GM18502 (cell line): ENCODE measurements at regions not wholly inside any gene's neighbourhood (a gene's known extent, or its start where the extent isn't known, plus 50 kb on each side); places are given as distances from the start of the nearest gene placed in this dataset.

ENCODE experiments used
- ATAC-seq: cut with Tn5 transposase; IDR thresholded peaks from one replicate; pipeline ENCODE4 v1.9.1; 2021; ENCODE audit warnings: mild to moderate bottlenecking; ENCODE audit not compliant: unreplicated experiment, poor library complexity

- no peak for ATAC-seq
These were observed 206.2 kb upstream of the COPS8 start for GRCh38 chr2:236879416-236879963.

DNA sequence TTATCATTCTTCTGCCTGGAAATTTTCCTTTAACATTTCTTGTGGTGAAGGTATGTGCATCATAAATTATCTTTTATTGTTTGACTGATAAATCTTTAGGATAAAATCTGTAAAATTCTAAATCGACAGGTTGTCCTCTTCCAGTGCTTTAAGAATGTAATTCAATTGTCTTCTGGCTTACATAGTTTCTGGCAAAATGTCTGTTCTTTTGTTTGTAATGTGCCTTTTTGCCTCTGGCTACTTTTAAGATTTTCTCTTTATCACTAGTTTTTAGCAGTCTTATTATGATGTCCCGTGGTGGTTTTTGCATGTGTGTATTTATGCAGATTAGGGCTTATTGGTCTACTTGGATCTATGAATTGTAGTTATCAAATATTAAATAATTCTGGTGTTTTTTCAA lies 203.6 kb upstream of the COPS8 start:
- ATAC-seq, result no peak

- ATAC-seq, result no peak
These were observed 202.8 kb upstream of the COPS8 start for GRCh38 chr2:236882930-236883329.

- no peak for ATAC-seq
These were observed 201.9 kb upstream of the COPS8 start for GRCh38 chr2:236883819-236884218.

- no peak for ATAC-seq
These were observed 201.0 kb upstream of the COPS8 start for GRCh38 chr2:236884569-236885175.

- ATAC-seq, result no peak
These were observed 199.2 kb upstream of the COPS8 start for GRCh38 chr2:236886456-236886855.

DNA sequence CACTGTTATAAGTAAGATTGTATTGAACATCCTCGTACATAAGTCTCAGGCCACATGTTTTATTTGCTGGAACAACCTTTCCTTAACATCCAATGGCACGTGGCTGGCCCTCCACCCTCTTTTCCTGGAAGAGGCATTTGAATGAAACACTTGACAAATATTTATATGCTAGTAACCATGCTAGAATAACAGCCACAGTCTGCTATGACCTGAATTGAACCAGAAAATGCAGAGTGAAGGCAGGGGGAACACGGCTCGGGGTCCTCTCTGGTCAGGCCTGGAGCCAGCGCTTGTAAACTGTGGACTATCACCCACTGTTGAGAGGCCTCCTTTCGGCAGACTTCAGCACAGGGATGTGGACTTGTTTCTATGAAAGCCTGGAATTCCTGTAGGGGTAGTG lies 198.2 kb upstream of the COPS8 start:
- ATAC-seq, result no peak

GRCh38 chr2:236887953-236888793 lies 197.5 kb upstream of the COPS8 start:
- ATAC-seq, result no peak

- ATAC-seq, result no peak
These were observed 196.6 kb upstream of the COPS8 start for GRCh38 chr2:236888794-236889780.

DNA sequence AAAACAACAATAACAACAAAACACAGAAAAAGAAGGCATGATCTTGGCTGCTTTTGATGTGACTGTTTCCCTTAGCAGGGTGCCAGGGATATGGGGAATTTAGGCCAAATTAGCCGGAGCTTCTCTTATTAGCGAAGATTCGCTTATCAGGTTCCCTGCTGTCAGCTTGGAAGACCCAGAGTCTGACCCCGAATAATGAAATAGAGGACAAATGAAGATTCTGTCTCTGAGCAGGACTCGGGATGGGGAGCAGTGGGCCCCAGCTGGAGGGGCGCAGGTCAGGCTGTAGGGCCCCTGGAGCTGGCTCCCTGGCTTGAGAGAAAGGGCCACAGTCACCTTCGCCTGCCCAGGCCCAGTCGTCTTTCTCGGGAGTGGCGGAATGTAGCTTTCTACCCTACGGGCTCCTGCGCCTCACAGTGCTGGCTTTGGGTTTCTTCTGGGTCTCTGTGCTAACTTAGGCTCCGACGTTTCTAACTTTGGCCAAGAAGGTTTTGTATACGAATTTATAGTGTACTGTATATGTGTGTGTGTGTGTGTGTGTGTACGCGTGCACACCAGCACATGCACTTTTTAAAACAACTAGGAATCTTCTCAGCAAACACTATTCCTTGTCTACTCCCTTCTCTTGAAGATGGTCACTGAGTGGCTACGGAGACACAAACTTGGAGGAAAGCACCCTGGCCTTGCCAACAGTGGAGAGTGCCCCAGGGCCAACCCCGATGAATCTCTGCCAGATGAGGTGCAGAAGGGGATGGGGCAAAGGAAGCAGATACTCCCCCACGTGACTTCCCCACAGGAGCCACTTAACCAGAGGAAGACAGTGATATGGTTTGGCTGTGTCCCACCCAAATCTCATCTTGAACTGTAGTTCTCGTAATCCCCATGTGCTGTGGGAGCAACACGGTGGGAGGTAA lies 195.6 kb upstream of the COPS8 start:
- ATAC-seq, result no peak

DNA sequence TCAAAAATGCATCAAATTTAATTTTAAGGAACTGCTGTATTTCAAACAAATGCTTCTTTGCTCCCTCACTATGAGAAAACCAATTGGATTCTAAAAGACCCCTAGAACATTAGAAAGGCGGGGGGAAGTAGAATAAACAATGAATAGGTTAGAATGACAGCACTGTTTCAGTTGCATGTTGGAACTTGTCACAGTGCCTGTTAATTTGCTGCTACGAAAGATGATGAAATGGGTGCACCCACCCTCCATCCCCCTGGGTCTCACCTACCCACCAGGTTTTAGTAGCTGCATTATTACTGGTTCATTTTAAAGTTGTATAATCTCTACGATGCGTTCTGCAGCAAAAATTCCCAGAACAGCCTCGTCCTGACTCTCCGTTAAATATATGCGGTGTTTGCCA lies 193.0 kb upstream of the COPS8 start:
- no peak for ATAC-seq

- no peak for ATAC-seq
These were observed 190.9 kb upstream of the COPS8 start for GRCh38 chr2:236894791-236895190.

- no peak for ATAC-seq
These were observed 190.2 kb upstream of the COPS8 start for GRCh38 chr2:236895497-236895896.

- no peak for ATAC-seq
These were observed 189.0 kb upstream of the COPS8 start for GRCh38 chr2:236896688-236897087.

DNA sequence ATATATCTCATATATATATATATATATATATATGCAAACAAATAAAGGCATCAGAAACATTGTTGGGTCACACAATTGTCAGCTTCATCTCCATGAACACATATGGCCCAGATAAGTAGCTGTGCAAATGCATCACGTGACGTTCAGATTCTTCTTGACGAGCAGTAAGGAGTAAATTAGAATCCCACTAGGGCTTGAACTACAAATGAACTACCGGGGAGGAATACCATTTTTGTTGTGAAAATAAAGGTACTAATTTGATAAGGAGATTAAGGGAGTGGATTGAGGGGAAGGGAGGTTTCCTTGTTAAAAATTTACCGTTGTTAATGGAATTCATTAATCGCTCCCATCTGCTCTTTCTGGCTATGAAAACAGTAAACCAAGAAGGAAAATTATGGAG lies 186.5 kb upstream of the COPS8 start:
- no peak for ATAC-seq

GRCh38 chr2:236899950-236900640 lies 185.6 kb upstream of the COPS8 start:
- ATAC-seq, result no peak

DNA sequence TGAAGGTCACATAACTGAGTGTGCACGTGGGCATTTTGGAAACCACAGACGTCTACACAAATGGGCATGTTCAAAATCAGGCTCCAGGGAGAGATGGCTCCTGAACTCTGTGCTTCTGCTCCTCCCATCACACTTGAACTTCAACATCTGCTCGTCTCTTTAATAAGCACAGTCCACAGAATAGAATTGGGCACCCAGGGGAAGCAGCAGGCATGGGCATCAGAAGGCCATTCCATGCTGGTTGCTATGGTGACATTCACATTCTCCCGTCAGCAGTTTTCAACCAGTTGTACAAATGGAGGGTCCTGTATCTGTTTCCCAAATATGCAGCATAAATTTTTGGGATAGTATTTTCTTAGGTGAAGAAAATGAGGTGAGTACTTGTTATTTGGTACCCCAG lies 183.7 kb upstream of the COPS8 start:
- ATAC-seq, result no peak

DNA sequence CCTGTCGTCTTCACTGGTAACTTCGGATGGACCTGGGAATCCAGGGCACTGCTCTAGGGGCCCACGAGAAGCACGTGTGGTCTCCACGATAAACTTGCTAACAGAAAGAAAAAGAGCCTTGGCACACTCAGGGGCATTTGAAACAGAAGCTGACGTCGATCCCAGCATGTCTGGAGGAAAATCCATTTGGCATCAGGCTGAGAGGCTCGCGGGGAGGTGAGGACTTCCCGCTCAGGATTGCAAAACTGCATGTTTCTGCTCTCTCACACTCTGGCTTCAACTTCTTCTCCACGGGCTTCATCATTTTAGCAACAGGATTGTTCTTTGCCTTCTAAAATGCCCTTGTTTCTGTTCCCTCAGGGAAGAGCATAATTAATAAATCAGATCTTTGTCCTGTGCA lies 181.7 kb upstream of the COPS8 start:
- no peak for ATAC-seq
